ENCODE measurements at regions not wholly inside any gene's neighbourhood (a gene's known extent, or its start where the extent isn't known, plus 50 kb on each side); places are given as distances from the start of the nearest gene placed in this dataset.
"Not testable (repeated sequence)": the region's sequence is repeated elsewhere in the genome, so short reads cannot be mapped to it uniquely, and the experiment has no call there.

GRCh38 chr3:67245545-67245944 is 247.4 kb downstream of the KBTBD8 start:
- H3K4me3 Mint-ChIP-seq: no peak overlapping the region
- DNase-seq: no peak
- H3K4me1 Mint-ChIP-seq: no peaks in the 10 kb centered on the region

GRCh38 chr3:67248726-67249125 is 250.6 kb downstream of the KBTBD8 start:
- no peak for ATAC-seq (ENCODE audit: low read depth in 2 of 2)
- Mint-ChIP-seq H3K4me1 (no peaks in the 10 kb centered on the region), H3K27ac (no peak overlapping the region), H3K4me3 (no peak overlapping the region), H3K9me3 (peaks cover 0 to 18% (median 10%) of the 10 kb centered on the region in 7 donors), H3K36me3 (no peaks in the 10 kb centered on the region), H3K27me3 (peaks cover 0 to 7% (median 0%) of the 10 kb centered on the region in 3 donors)
- DNase-seq: no peak

More at GRCh38 chr3:67245545-67245944, 247.4 kb downstream of the KBTBD8 start:
- Mint-ChIP-seq H3K27me3 (no peaks in the 10 kb centered on the region), H3K36me3 (no peaks in the 10 kb centered on the region), H3K9me3 (no peaks in the 10 kb centered on the region), H3K27ac (no peak overlapping the region)
- ATAC-seq (ENCODE audit: low read depth in 2 of 2): no peak

- H3K4me1 Mint-ChIP-seq; H3K36me3 Mint-ChIP-seq; H3K27me3 Mint-ChIP-seq; H3K4me3 Mint-ChIP-seq; H3K27ac Mint-ChIP-seq; DNase-seq; ATAC-seq (ENCODE audit: low read depth in 2 of 2): not testable (repeated sequence)
- peaks cover 10 to 36% (median 15%) of the 10 kb centered on the region in 7 donors for H3K9me3 Mint-ChIP-seq
Observed at GRCh38 chr3:67252906-67253305, 254.8 kb downstream of the KBTBD8 start.

GRCh38 chr3:67278015-67278618 is 280.0 kb downstream of the KBTBD8 start:
- DNase-seq (no peak), ATAC-seq (ENCODE audit: low read depth in 2 of 2) (no peak)
- Mint-ChIP-seq H3K4me3 (no peak overlapping the region), H3K27me3 (peaks cover 0 to 6% (median 0%) of the 10 kb centered on the region in 3 donors), H3K9me3 (peaks cover 0 to 13% (median 10%) of the 10 kb centered on the region in 7 donors), H3K4me1 (no peaks in the 10 kb centered on the region), H3K36me3 (no peaks in the 10 kb centered on the region), H3K27ac (peak overlapping the region in 1 of 6 donors; percentile 39)

- Mint-ChIP-seq H3K36me3 (no peaks in the 10 kb centered on the region), H3K4me3 (no peak overlapping the region), H3K27ac (no peak overlapping the region), H3K4me1 (peaks cover 0 to 6% (median 5%) of the 10 kb centered on the region in 3 donors), H3K9me3 (peaks cover 0 to 13% (median 3%) of the 10 kb centered on the region in 7 donors), H3K27me3 (no peaks in the 10 kb centered on the region)
- DNase-seq: no peak
- no peak for ATAC-seq (ENCODE audit: low read depth in 2 of 2)
Observed at GRCh38 chr3:67286586-67286985, 288.5 kb downstream of the KBTBD8 start.

- DNase-seq (no peak), ATAC-seq (ENCODE audit: low read depth in 2 of 2) (no peak)
- peaks cover 0 to 2% (median 0%) of the 10 kb centered on the region in 7 donors for H3K9me3 Mint-ChIP-seq
- no peak overlapping the region for H3K4me3 Mint-ChIP-seq
- H3K36me3 Mint-ChIP-seq: no peaks in the 10 kb centered on the region
- no peak overlapping the region for H3K27ac Mint-ChIP-seq
- H3K27me3 Mint-ChIP-seq: no peaks in the 10 kb centered on the region
- peaks cover 0 to 6% (median 5%) of the 10 kb centered on the region in 3 donors for H3K4me1 Mint-ChIP-seq
Observed at GRCh38 chr3:67288466-67289106, 290.5 kb downstream of the KBTBD8 start.

- H3K4me1 Mint-ChIP-seq: peaks cover 0 to 6% (median 5%) of the 10 kb centered on the region in 3 donors
- H3K27ac Mint-ChIP-seq: no peak overlapping the region
- H3K4me3 Mint-ChIP-seq: no peak overlapping the region
- no peaks in the 10 kb centered on the region for H3K27me3 Mint-ChIP-seq
- DNase-seq (no peak), ATAC-seq (ENCODE audit: low read depth in 2 of 2) (no peak)
- no peaks in the 10 kb centered on the region for H3K36me3 Mint-ChIP-seq
- H3K9me3 Mint-ChIP-seq: no peaks in the 10 kb centered on the region
Observed at GRCh38 chr3:67289626-67290025, 291.5 kb downstream of the KBTBD8 start.

- no peak overlapping the region for H3K27ac Mint-ChIP-seq
- ATAC-seq (ENCODE audit: low read depth in 2 of 2) (peak; percentile 14 to 43), DNase-seq (no peak)
- peaks cover 0 to 6% (median 5%) of the 10 kb centered on the region in 3 donors for H3K4me1 Mint-ChIP-seq
- H3K27me3 Mint-ChIP-seq: no peaks in the 10 kb centered on the region
- no peak overlapping the region for H3K4me3 Mint-ChIP-seq
- no peaks in the 10 kb centered on the region for H3K36me3 Mint-ChIP-seq
- no peaks in the 10 kb centered on the region for H3K9me3 Mint-ChIP-seq
Observed at GRCh38 chr3:67290438-67290837, 292.3 kb downstream of the KBTBD8 start.

- no peaks in the 10 kb centered on the region for H3K27me3 Mint-ChIP-seq
- no peaks in the 10 kb centered on the region for H3K36me3 Mint-ChIP-seq
- no peak for DNase-seq
- H3K27ac Mint-ChIP-seq: no peak overlapping the region
- no peaks in the 10 kb centered on the region for H3K9me3 Mint-ChIP-seq
- peaks cover 0 to 6% (median 5%) of the 10 kb centered on the region in 3 donors for H3K4me1 Mint-ChIP-seq
- no peak overlapping the region for H3K4me3 Mint-ChIP-seq
- ATAC-seq (ENCODE audit: low read depth in 2 of 2): no peak
Observed at GRCh38 chr3:67291287-67292252, 293.5 kb downstream of the KBTBD8 start.

- DNase-seq (no peak), ATAC-seq (ENCODE audit: low read depth in 2 of 2) (no peak)
- no peaks in the 10 kb centered on the region for H3K36me3 Mint-ChIP-seq
- H3K27me3 Mint-ChIP-seq: no peaks in the 10 kb centered on the region
- peaks cover 0 to 6% (median 5%) of the 10 kb centered on the region in 3 donors for H3K4me1 Mint-ChIP-seq
- H3K9me3 Mint-ChIP-seq: no peaks in the 10 kb centered on the region
- H3K27ac Mint-ChIP-seq: no peak overlapping the region
- no peak overlapping the region for H3K4me3 Mint-ChIP-seq
Observed at GRCh38 chr3:67292356-67293121, 294.4 kb downstream of the KBTBD8 start.

- ATAC-seq (ENCODE audit: low read depth in 2 of 2): no peak
- Mint-ChIP-seq H3K27ac (no peak overlapping the region), H3K4me3 (no peak overlapping the region), H3K36me3 (no peaks in the 10 kb centered on the region), H3K4me1 (peaks cover 0 to 6% (median 5%) of the 10 kb centered on the region in 3 donors), H3K9me3 (no peaks in the 10 kb centered on the region), H3K27me3 (no peaks in the 10 kb centered on the region)
- no peak for DNase-seq
Observed at GRCh38 chr3:67294341-67294740, 296.2 kb downstream of the KBTBD8 start.

- Mint-ChIP-seq H3K27me3 (no peaks in the 10 kb centered on the region), H3K4me1 (no peaks in the 10 kb centered on the region), H3K9me3 (no peaks in the 10 kb centered on the region), H3K36me3 (no peaks in the 10 kb centered on the region), H3K4me3 (no peak overlapping the region), H3K27ac (no peak overlapping the region)
- ATAC-seq (ENCODE audit: low read depth in 2 of 2): no peak
- DNase-seq: no peak
Observed at GRCh38 chr3:67296039-67296892, 298.2 kb downstream of the KBTBD8 start.
